ENCODE measurements at regions not wholly inside any gene's neighbourhood (a gene's known extent, or its start where the extent isn't known, plus 50 kb on each side); places are given as distances from the start of the nearest gene placed in this dataset.

- Histone ChIP-seq H3K4me1 (ENCODE audit: insufficient read depth, low read length) (peaks cover 25% of the 10 kb centered on the region), H3K27ac (ENCODE audit: low read length) (no peak overlapping the region), H3F3A (ENCODE audit: low read length, unreplicated experiment) (no peaks in the 10 kb centered on the region), H3K79me2 (ENCODE audit: low read length) (peaks cover 7% of the 10 kb centered on the region; the same call in 1 of the 2 replicates), H4K20me1 (ENCODE audit: low read length) (no peaks in the 10 kb centered on the region), H3K4me3 (ENCODE audit: low read length) (no peak overlapping the region), H3K9me2 (replicated peaks; ENCODE audit: low read length) (no peaks in the 10 kb centered on the region), H3K9ac (ENCODE audit: low read length) (no peak overlapping the region), H3K4me2 (ENCODE audit: low read length) (no peak overlapping the region), H3K36me3 (ENCODE audit: low read depth, low read length) (no peaks in the 10 kb centered on the region), H3K9me3 (ENCODE audit: low read length) (no peaks in the 10 kb centered on the region), H3K27me3 (ENCODE audit: low read length) (no peaks in the 10 kb centered on the region), H2AFZ (ENCODE audit: low read length) (no peak overlapping the region)
- ChIA-PET POLR2A (ENCODE audit: unreplicated experiment) (no interaction called here), CTCF (no interaction called here)
- intact Hi-C loops (cut with micrococcal nuclease), result no loop called here
- BruUV-seq (replicated peaks), result no TSS peak
- ATAC-seq (no peak), DNase-seq (no peak)
- TF ChIP-seq CTCF (conservative IDR thresholded peaks at IDR 0.05; ENCODE audit: low read depth, low read length) (no peak), EZH2 (IDR thresholded peaks at IDR 0.05; ENCODE audit: low read length, unreplicated experiment) (no peak), EZH2phosphoT487 (IDR thresholded peaks at IDR 0.05; ENCODE audit: borderline replicate concordance, low read length) (no peak)
Observed at GRCh38 chr2:173580351-173580750, 225.7 kb downstream of the CDCA7 start.

GRCh38 chr2:173580956-173581355, 226.3 kb downstream of the CDCA7 start:
- H3K4me2 ChIP-seq (ENCODE audit: low read length), result no peak overlapping the region
- H2AFZ ChIP-seq (ENCODE audit: low read length), result no peak overlapping the region
- H3K4me3 ChIP-seq (ENCODE audit: low read length), result no peak overlapping the region
- no peaks in the 10 kb centered on the region for H3F3A ChIP-seq (ENCODE audit: low read length, unreplicated experiment)
- no peaks in the 10 kb centered on the region for H4K20me1 ChIP-seq (ENCODE audit: low read length)
- no peak for DNase-seq
- intact Hi-C loops (cut with micrococcal nuclease), result no loop called here
- no peaks in the 10 kb centered on the region for H3K9me3 ChIP-seq (ENCODE audit: low read length)
- H3K27me3 ChIP-seq (ENCODE audit: low read length), result no peaks in the 10 kb centered on the region
- no peak overlapping the region for H3K27ac ChIP-seq (ENCODE audit: low read length)
- CTCF ChIA-PET, result no interaction called here
- H3K9me2 ChIP-seq (replicated peaks; ENCODE audit: low read length), result no peaks in the 10 kb centered on the region
- no peak for ATAC-seq
- H3K4me1 ChIP-seq (ENCODE audit: insufficient read depth, low read length), result peaks cover 25% of the 10 kb centered on the region
- no peak overlapping the region for H3K9ac ChIP-seq (ENCODE audit: low read length)
- H3K36me3 ChIP-seq (ENCODE audit: low read depth, low read length), result no peaks in the 10 kb centered on the region
- POLR2A ChIA-PET (ENCODE audit: unreplicated experiment), result no interaction called here
- TF ChIP-seq CTCF (conservative IDR thresholded peaks at IDR 0.05; ENCODE audit: low read depth, low read length) (no peak), EZH2 (IDR thresholded peaks at IDR 0.05; ENCODE audit: low read length, unreplicated experiment) (no peak), EZH2phosphoT487 (IDR thresholded peaks at IDR 0.05; ENCODE audit: borderline replicate concordance, low read length) (no peak)
- H3K79me2 ChIP-seq (ENCODE audit: low read length), result peaks cover under 1% of the 10 kb centered on the region; the same call in 1 of the 2 replicates
- BruUV-seq (replicated peaks), result no TSS peak

GRCh38 chr2:173583196-173583595, 228.5 kb downstream of the CDCA7 start:
- no TSS peak for BruUV-seq (replicated peaks)
- H3K79me2 ChIP-seq (ENCODE audit: low read length), result 0 out of 2 replicates have a peak, but pooled peaks cover 6% of the 10 kb centered on the region
- peaks cover 7% of the 10 kb centered on the region for H3F3A ChIP-seq (ENCODE audit: low read length, unreplicated experiment)
- H3K36me3 ChIP-seq (ENCODE audit: low read depth, low read length), result no peaks in the 10 kb centered on the region
- H3K9me2 ChIP-seq (replicated peaks; ENCODE audit: low read length), result no peaks in the 10 kb centered on the region
- ChIA-PET POLR2A (ENCODE audit: unreplicated experiment) (no interaction called here), CTCF (no interaction called here)
- no peaks in the 10 kb centered on the region for H3K27me3 ChIP-seq (ENCODE audit: low read length)
- ATAC-seq (no peak), DNase-seq (no peak)
- no peak overlapping the region for H3K4me2 ChIP-seq (ENCODE audit: low read length)
- TF ChIP-seq EZH2 (IDR thresholded peaks at IDR 0.05; ENCODE audit: low read length, unreplicated experiment), result no peak
- TF ChIP-seq CTCF (conservative IDR thresholded peaks at IDR 0.05; ENCODE audit: low read depth, low read length), result no peak
- no peak for TF ChIP-seq EZH2phosphoT487 (IDR thresholded peaks at IDR 0.05; ENCODE audit: borderline replicate concordance, low read length)
- no peak overlapping the region for H3K27ac ChIP-seq (ENCODE audit: low read length)
- intact Hi-C loops (cut with micrococcal nuclease), result no loop called here
- no peaks in the 10 kb centered on the region for H3K9me3 ChIP-seq (ENCODE audit: low read length)
- H2AFZ ChIP-seq (ENCODE audit: low read length), result no peak overlapping the region
- peaks cover 17% of the 10 kb centered on the region for H3K4me1 ChIP-seq (ENCODE audit: insufficient read depth, low read length)
- no peaks in the 10 kb centered on the region for H4K20me1 ChIP-seq (ENCODE audit: low read length)
- H3K9ac ChIP-seq (ENCODE audit: low read length), result no peak overlapping the region
- no peak overlapping the region for H3K4me3 ChIP-seq (ENCODE audit: low read length)

All from PC-3 (cell line).